Trophoblast cell (in vitro differentiated cells and primary cell): ENCODE measurements at regions not wholly inside any gene's neighbourhood (a gene's known extent, or its start where the extent isn't known, plus 50 kb on each side); places are given as distances from the start of the nearest gene placed in this dataset.
A peak's percentile ranks its signal among the peaks of the same experiment; 100 is the strongest.

Experiments used
- DNase-seq, 2 donors: peaks; one replicate each; pipeline ENCODE4 v3.0.0-alpha.2; 2016
- H2AFZ ChIP-seq: 2 replicates; pipeline ENCODE4 v1.6.1; 2013; ENCODE audit warnings: low read length, moderate library complexity, mild to moderate bottlenecking; ENCODE audit not compliant: insufficient read depth, poor library complexity
- H2AK5ac ChIP-seq: 2 replicates; pipeline ENCODE4 v1.6.1; 2013; ENCODE audit warnings: mild to moderate bottlenecking, low read length
- H2BK120ac ChIP-seq: 2 replicates; pipeline ENCODE4 v1.6.1; 2013; ENCODE audit warnings: low read length, mild to moderate bottlenecking, moderate library complexity; ENCODE audit not compliant: insufficient read depth, poor library complexity
- H2BK12ac ChIP-seq: 2 replicates; pipeline ENCODE4 v1.6.1; 2013; ENCODE audit warnings: mild to moderate bottlenecking, low read length, moderate library complexity
- H2BK5ac ChIP-seq: 2 replicates; pipeline ENCODE4 v1.6.1; 2013; ENCODE audit warnings: low read length, low read depth, moderate library complexity, mild to moderate bottlenecking; ENCODE audit not compliant: poor library complexity
- H3K14ac ChIP-seq: 2 replicates; pipeline ENCODE4 v1.6.1; 2013; ENCODE audit warnings: mild to moderate bottlenecking, low read length
- H3K18ac ChIP-seq: 2 replicates; pipeline ENCODE4 v1.6.1; 2013; ENCODE audit warnings: mild to moderate bottlenecking, low read length
- H3K23ac ChIP-seq: 2 replicates; pipeline ENCODE4 v1.6.1; 2013; ENCODE audit warnings: low read length
- H3K27ac ChIP-seq: 2 replicates; pipeline ENCODE4 v1.5.1; 2013; ENCODE audit warnings: low read depth, mild to moderate bottlenecking, inconsistent platforms, low read length, moderate library complexity
- H3K27me3 ChIP-seq: 2 replicates; pipeline ENCODE4 v1.6.1; 2013; ENCODE audit warnings: inconsistent platforms, mild to moderate bottlenecking, low read length, moderate library complexity; ENCODE audit not compliant: insufficient read depth
- H3K36me3 ChIP-seq, 2 experiments: 1 replicate in 1 of 2; 2 replicates in 1 of 2; pipeline ENCODE4 v1.6.1; 2013; ENCODE audit warnings: low read length in 2 of 2, mild to moderate bottlenecking in 2 of 2, moderate library complexity in 1 of 2; ENCODE audit not compliant: insufficient read depth in 2 of 2, control insufficient read depth in 1 of 2
- H3K4ac ChIP-seq: 2 replicates; pipeline ENCODE4 v1.6.1; 2013; ENCODE audit warnings: low read depth, mild to moderate bottlenecking, low read length, moderate library complexity
- H3K4me1 ChIP-seq, 2 experiments: 1 replicate in 1 of 2; 2 replicates in 1 of 2; pipeline ENCODE4 v1.6.1; 2013; ENCODE audit warnings: low read length in 2 of 2, mild to moderate bottlenecking in 2 of 2, moderate library complexity in 1 of 2; ENCODE audit not compliant: insufficient read depth in 2 of 2, control insufficient read depth in 1 of 2
- H3K4me2 ChIP-seq: 2 replicates; pipeline ENCODE4 v1.6.1; 2013; ENCODE audit warnings: inconsistent platforms, mild to moderate bottlenecking, low read length, moderate library complexity
- H3K4me3 ChIP-seq: 2 replicates; pipeline ENCODE4 v1.5.1; 2013; ENCODE audit warnings: mild to moderate bottlenecking, low read depth, low read length, inconsistent platforms
- H3K79me1 ChIP-seq: one replicate; pipeline ENCODE4 v1.6.1; 2013; ENCODE audit warnings: low read length
- H3K79me2 ChIP-seq: 2 replicates; pipeline ENCODE4 v1.6.1; 2013; ENCODE audit warnings: low read length, mild to moderate bottlenecking; ENCODE audit not compliant: control insufficient read depth, insufficient read depth, poor library complexity
- H3K9ac ChIP-seq: 2 replicates; pipeline ENCODE4 v1.6.1; 2013; ENCODE audit warnings: mild to moderate bottlenecking, low read length
- H3K9me3 ChIP-seq: 2 replicates; pipeline ENCODE4 v1.6.1; 2013; ENCODE audit warnings: low read depth, mild to moderate bottlenecking, control low read depth, inconsistent platforms, low read length; ENCODE audit not compliant: insufficient read depth
- H4K12ac ChIP-seq: 2 replicates; pipeline ENCODE4 v1.6.1; 2013; ENCODE audit warnings: low read depth, mild to moderate bottlenecking, low read length, moderate library complexity
- H4K8ac ChIP-seq: 2 replicates; pipeline ENCODE4 v1.6.1; 2013; ENCODE audit warnings: low read depth, mild to moderate bottlenecking, low read length, moderate library complexity
- H4K91ac ChIP-seq: one replicate; pipeline ENCODE4 v1.6.1; 2013; ENCODE audit warnings: low read depth, mild to moderate bottlenecking, low read length, moderate library complexity
- WGBS: extraction: QIAGEN DNeasy Blood & Tissue Kit; methylation state at CpG from one replicate; pipeline ENCODE4 v1.1.7; 2013; ENCODE audit warnings: missing lambda C conversion rate; ENCODE audit not compliant: insufficient read length, insufficient coverage; ENCODE audit errors: extremely low coverage; 5-methylcytosine and 5-hydroxymethylcytosine counted together

DNA sequence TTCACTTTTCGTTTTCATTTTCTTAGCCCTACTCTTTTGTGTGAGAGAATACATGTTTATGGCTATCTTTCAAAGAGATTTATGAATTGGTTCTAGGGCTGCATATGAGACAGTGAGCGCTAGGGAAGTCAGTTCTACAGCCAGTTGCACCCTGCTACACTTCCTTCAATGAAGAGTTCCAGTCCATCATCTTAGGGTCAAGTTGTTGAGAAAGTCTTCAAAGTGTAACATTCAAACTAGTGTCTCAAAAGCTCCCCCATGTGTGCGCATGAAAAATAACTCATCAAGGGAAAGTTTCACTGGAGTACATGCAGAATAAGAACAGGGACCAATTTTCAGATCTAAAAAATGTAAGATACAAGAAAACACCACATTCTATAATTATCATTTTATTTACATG, 317.2 kb downstream of the DEPDC1B start:
- H2BK12ac ChIP-seq = no peak overlapping the region
- no peak overlapping the region for H4K12ac ChIP-seq
- no peak overlapping the region for H2BK120ac ChIP-seq
- H3K14ac ChIP-seq = no peak overlapping the region
- no peaks in the 10 kb centered on the region for H3K4me1 ChIP-seq
- H2AFZ ChIP-seq = no peak overlapping the region
- no peaks in the 10 kb centered on the region for H3K79me1 ChIP-seq
- H4K8ac ChIP-seq = no peak overlapping the region
- H2BK5ac ChIP-seq = no peak overlapping the region
- no peaks in the 10 kb centered on the region for H3K27me3 ChIP-seq
- H3K4me2 ChIP-seq = no peak overlapping the region
- H3K27ac ChIP-seq = no peak overlapping the region
- no peaks in the 10 kb centered on the region for H3K9me3 ChIP-seq
- no peak overlapping the region for H3K18ac ChIP-seq
- H2AK5ac ChIP-seq = no peak overlapping the region
- peak in 1 of 2 donors; percentile 32 for DNase-seq
- no peak overlapping the region for H3K4ac ChIP-seq
- no peak overlapping the region for H4K91ac ChIP-seq
- no CpG with 5 or more reads among the region's 3 CpGs for WGBS
- H3K36me3 ChIP-seq = no peaks in the 10 kb centered on the region
- H3K23ac ChIP-seq = no peak overlapping the region
- no peaks in the 10 kb centered on the region for H3K79me2 ChIP-seq
- H3K4me3 ChIP-seq = no peak overlapping the region
- no peak overlapping the region for H3K9ac ChIP-seq

DNA sequence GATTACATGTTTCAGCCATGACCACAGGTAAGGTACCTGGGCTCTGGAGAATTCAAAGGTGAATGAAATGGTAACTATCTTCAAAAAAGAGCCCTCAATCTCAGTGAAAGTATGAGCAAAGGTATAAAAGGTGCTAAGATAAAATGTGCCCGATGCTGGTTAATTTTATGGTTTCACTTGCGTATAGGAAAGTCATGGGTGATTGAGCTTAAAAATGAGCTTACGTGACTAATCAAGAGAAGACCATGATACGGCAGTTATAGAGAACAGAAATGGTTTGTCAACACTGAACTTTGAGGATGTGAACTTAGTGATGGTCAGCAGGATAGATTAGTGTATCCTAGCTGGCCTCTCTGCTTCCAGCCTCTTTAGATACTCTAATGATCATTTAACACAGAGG, 320.1 kb downstream of the DEPDC1B start:
- Histone ChIP-seq H2BK12ac (no peak overlapping the region), H3K9ac (no peak overlapping the region), H2AFZ (no peak overlapping the region), H4K91ac (no peak overlapping the region), H3K14ac (no peak overlapping the region), H3K27me3 (no peaks in the 10 kb centered on the region), H3K36me3 (no peaks in the 10 kb centered on the region), H3K4me1 (no peaks in the 10 kb centered on the region), H3K79me1 (no peaks in the 10 kb centered on the region), H4K12ac (no peak overlapping the region), H2BK120ac (no peak overlapping the region), H2AK5ac (no peak overlapping the region), H2BK5ac (no peak overlapping the region), H3K79me2 (no peaks in the 10 kb centered on the region), H3K27ac (no peak overlapping the region), H4K8ac (no peak overlapping the region), H3K4ac (no peak overlapping the region), H3K4me2 (no peak overlapping the region), H3K9me3 (no peaks in the 10 kb centered on the region), H3K23ac (no peak overlapping the region), H3K18ac (no peak overlapping the region), H3K4me3 (no peak overlapping the region)
- no peak for DNase-seq
- no CpG with 5 or more reads among the region's 4 CpGs for whole genome bisulfite sequencing

DNA sequence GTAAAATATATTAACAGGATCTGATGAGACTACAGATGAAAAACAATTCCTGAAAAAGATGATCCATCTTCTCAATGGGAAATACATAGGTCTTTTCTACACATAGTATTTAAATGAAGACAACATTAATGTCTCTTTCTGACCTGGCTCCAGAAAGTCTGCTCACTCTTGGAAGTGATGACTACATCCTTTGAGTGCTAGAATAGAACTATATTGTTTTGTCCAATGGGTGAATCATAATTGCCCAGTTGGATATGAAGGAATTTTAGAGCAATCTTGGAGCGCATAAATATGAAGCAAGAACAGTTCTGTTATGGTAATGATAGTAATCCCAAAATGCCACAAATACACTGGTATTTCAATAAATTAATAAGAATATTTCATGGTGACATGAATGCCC, 322.1 kb downstream of the DEPDC1B start:
- no peaks in the 10 kb centered on the region for H3K4me1 ChIP-seq
- no peak overlapping the region for H3K18ac ChIP-seq
- DNase-seq = no peak
- H3K79me2 ChIP-seq = no peaks in the 10 kb centered on the region
- no peak overlapping the region for H3K23ac ChIP-seq
- no peak overlapping the region for H4K91ac ChIP-seq
- no peak overlapping the region for H2BK12ac ChIP-seq
- H3K14ac ChIP-seq = no peak overlapping the region
- WGBS = no CpG with 5 or more reads among the region's 1 CpG
- no peaks in the 10 kb centered on the region for H3K9me3 ChIP-seq
- no peak overlapping the region for H3K4me3 ChIP-seq
- H3K4ac ChIP-seq = no peak overlapping the region
- no peak overlapping the region for H4K8ac ChIP-seq
- no peaks in the 10 kb centered on the region for H3K36me3 ChIP-seq
- no peak overlapping the region for H3K4me2 ChIP-seq
- no peak overlapping the region for H3K27ac ChIP-seq
- no peak overlapping the region for H3K9ac ChIP-seq
- no peaks in the 10 kb centered on the region for H3K27me3 ChIP-seq
- H2AK5ac ChIP-seq = no peak overlapping the region
- H2BK5ac ChIP-seq = no peak overlapping the region
- H2BK120ac ChIP-seq = no peak overlapping the region
- no peak overlapping the region for H2AFZ ChIP-seq
- H3K79me1 ChIP-seq = no peaks in the 10 kb centered on the region
- H4K12ac ChIP-seq = no peak overlapping the region

DNA sequence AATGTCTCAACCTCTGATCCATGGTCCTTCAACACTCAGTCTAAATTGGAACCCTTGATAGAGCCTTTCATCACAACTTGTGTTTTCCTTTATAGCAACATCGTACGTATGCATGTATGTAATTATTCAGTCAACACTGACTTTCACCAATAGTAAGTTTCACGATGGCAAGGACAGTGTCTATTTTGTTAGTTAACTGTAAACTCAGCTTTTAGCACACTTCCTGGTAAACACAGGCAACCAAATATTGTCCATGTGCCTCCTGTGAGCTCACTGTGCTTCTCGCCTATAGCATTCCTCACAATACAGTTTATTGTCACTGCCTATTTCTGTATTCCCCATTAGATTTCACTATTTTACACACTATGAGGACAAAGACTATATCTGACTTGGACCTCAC, 323.1 kb downstream of the DEPDC1B start:
- H3K4me2 ChIP-seq = no peak overlapping the region
- H2AFZ ChIP-seq = no peak overlapping the region
- H2AK5ac ChIP-seq = no peak overlapping the region
- no peak overlapping the region for H3K4ac ChIP-seq
- no CpG with 5 or more reads among the region's 4 CpGs for WGBS
- H3K36me3 ChIP-seq = no peaks in the 10 kb centered on the region
- no peak overlapping the region for H2BK120ac ChIP-seq
- no peak overlapping the region for H3K27ac ChIP-seq
- no peak for DNase-seq
- no peaks in the 10 kb centered on the region for H3K79me2 ChIP-seq
- no peak overlapping the region for H4K91ac ChIP-seq
- H2BK5ac ChIP-seq = no peak overlapping the region
- H3K79me1 ChIP-seq = no peaks in the 10 kb centered on the region
- no peaks in the 10 kb centered on the region for H3K27me3 ChIP-seq
- no peak overlapping the region for H3K23ac ChIP-seq
- no peak overlapping the region for H3K14ac ChIP-seq
- H4K12ac ChIP-seq = no peak overlapping the region
- H3K9me3 ChIP-seq = no peaks in the 10 kb centered on the region
- H3K4me3 ChIP-seq = no peak overlapping the region
- no peak overlapping the region for H4K8ac ChIP-seq
- H2BK12ac ChIP-seq = no peak overlapping the region
- H3K18ac ChIP-seq = no peak overlapping the region
- no peak overlapping the region for H3K9ac ChIP-seq
- no peaks in the 10 kb centered on the region for H3K4me1 ChIP-seq
